Mesodermal cell (in vitro differentiated cells): ENCODE measurements at regions not wholly inside any gene's neighbourhood (a gene's known extent, or its start where the extent isn't known, plus 50 kb on each side); places are given as distances from the start of the nearest gene placed in this dataset.
A peak's percentile ranks its signal among the peaks of the same experiment; 100 is the strongest.

Experiments
- H3K27ac ChIP-seq: 2 replicates; pipeline ENCODE4 v1.7.0; 2013; ENCODE audit warnings: mild to moderate bottlenecking, low read depth, low read length, moderate library complexity; ENCODE audit not compliant: severe bottlenecking
- H3K36me3 ChIP-seq: 2 replicates; pipeline ENCODE4 v1.7.1; 2013; ENCODE audit warnings: mild to moderate bottlenecking, low read length, moderate library complexity; ENCODE audit not compliant: control insufficient read depth, insufficient read depth
- H3K4me1 ChIP-seq: one replicate; pipeline ENCODE4 v1.7.1; 2013; ENCODE audit warnings: mild to moderate bottlenecking, low read length; ENCODE audit not compliant: insufficient read depth, control insufficient read depth, poor library complexity, severe bottlenecking
- H3K4me3 ChIP-seq: 2 replicates; pipeline ENCODE4 v1.7.0; 2013; ENCODE audit warnings: low read length, control low read depth, mild to moderate bottlenecking; ENCODE audit not compliant: insufficient read depth, poor library complexity, severe bottlenecking; ENCODE audit errors: extremely low read depth
- H3K9me3 ChIP-seq: 2 replicates; pipeline ENCODE4 v1.7.1; 2013; ENCODE audit warnings: mild to moderate bottlenecking, low read length, moderate library complexity; ENCODE audit not compliant: control insufficient read depth
- WGBS, 2 experiments: methylation state at CpG; one replicate each; pipeline ENCODE4 v1.1.5; 2013; ENCODE audit warnings: missing lambda C conversion rate in 2 of 2; ENCODE audit not compliant: insufficient coverage in 2 of 2; 5-methylcytosine and 5-hydroxymethylcytosine counted together

- no peak overlapping the region for H3K27ac ChIP-seq
- H3K9me3 ChIP-seq: no peaks in the 10 kb centered on the region
- WGBS, 2 experiments: 90 to 92% methylated on average over 3 to 4 of the region's 4 CpGs
- H3K4me3 ChIP-seq: no peak overlapping the region
- H3K36me3 ChIP-seq: no peaks in the 10 kb centered on the region
- no peaks in the 10 kb centered on the region for H3K4me1 ChIP-seq
Observed at GRCh38 chr11:131232261-131232660, 138.2 kb upstream of the NTM start.

GRCh38 chr11:131234221-131234620 lies 136.2 kb upstream of the NTM start:
- 94 to 100% methylated on average over 1 to 14 of the region's 15 CpGs for WGBS, 2 experiments
- Histone ChIP-seq H3K9me3 (no peaks in the 10 kb centered on the region), H3K27ac (no peak overlapping the region), H3K4me1 (no peaks in the 10 kb centered on the region), H3K4me3 (no peak overlapping the region), H3K36me3 (no peaks in the 10 kb centered on the region)

- 84 to 89% methylated on average over 11 to 19 of the region's 20 CpGs for WGBS, 2 experiments
Observed at GRCh38 chr11:131235328-131236298, 134.8 kb upstream of the NTM start.

GRCh38 chr11:131240421-131240820 lies 130.0 kb upstream of the NTM start:
- Histone ChIP-seq H3K27ac (no peak overlapping the region), H3K36me3 (no peaks in the 10 kb centered on the region), H3K9me3 (no peaks in the 10 kb centered on the region), H3K4me1 (no peaks in the 10 kb centered on the region), H3K4me3 (no peak overlapping the region)
- WGBS, 2 experiments: 84 to 92% methylated on average over 5 of the region's 7 CpGs

More at GRCh38 chr11:131235328-131236298, 134.8 kb upstream of the NTM start:
- Histone ChIP-seq H3K36me3 (no peaks in the 10 kb centered on the region), H3K9me3 (no peaks in the 10 kb centered on the region), H3K27ac (no peak overlapping the region), H3K4me3 (no peak overlapping the region), H3K4me1 (no peaks in the 10 kb centered on the region)

GRCh38 chr11:131242476-131243000 lies 127.9 kb upstream of the NTM start:
- Histone ChIP-seq H3K4me1 (no peaks in the 10 kb centered on the region), H3K27ac (no peak overlapping the region), H3K4me3 (no peak overlapping the region), H3K9me3 (no peaks in the 10 kb centered on the region), H3K36me3 (no peaks in the 10 kb centered on the region)
- WGBS, 2 experiments: 78% methylated on average over 1 of the region's 1 CpG; no CpG with 5 or more reads in 1 of the 2 experiments

GRCh38 chr11:131246156-131246555 lies 124.3 kb upstream of the NTM start:
- H3K27ac ChIP-seq: no peak overlapping the region
- H3K36me3 ChIP-seq: no peaks in the 10 kb centered on the region

GRCh38 chr11:131246663-131247062 lies 123.8 kb upstream of the NTM start:
- H3K36me3 ChIP-seq: no peaks in the 10 kb centered on the region
- 18 to 19% methylated on average over 13 of the region's 15 CpGs for WGBS, 2 experiments
- no peak overlapping the region for H3K4me3 ChIP-seq
- H3K27ac ChIP-seq: no peak overlapping the region
- no peaks in the 10 kb centered on the region for H3K9me3 ChIP-seq
- no peaks in the 10 kb centered on the region for H3K4me1 ChIP-seq

More at GRCh38 chr11:131246156-131246555, 124.3 kb upstream of the NTM start:
- H3K4me3 ChIP-seq: no peak overlapping the region
- H3K4me1 ChIP-seq: no peaks in the 10 kb centered on the region
- no peaks in the 10 kb centered on the region for H3K9me3 ChIP-seq
- 0% methylated on average over 1 of the region's 3 CpGs; no CpG with 5 or more reads in 1 of the 2 experiments for WGBS, 2 experiments

GRCh38 chr11:131248588-131248987 lies 121.8 kb upstream of the NTM start:
- WGBS, 2 experiments: 90 to 100% methylated on average over 2 of the region's 2 CpGs
- Histone ChIP-seq H3K4me1 (peaks cover 6% of the 10 kb centered on the region), H3K27ac (no peak overlapping the region), H3K36me3 (no peaks in the 10 kb centered on the region), H3K9me3 (no peaks in the 10 kb centered on the region), H3K4me3 (no peak overlapping the region)

GRCh38 chr11:131253142-131253655 lies 117.2 kb upstream of the NTM start:
- Histone ChIP-seq H3K4me3 (no peak overlapping the region), H3K9me3 (no peaks in the 10 kb centered on the region)

GRCh38 chr11:131253656-131254151 lies 116.7 kb upstream of the NTM start:
- Histone ChIP-seq H3K9me3 (no peaks in the 10 kb centered on the region), H3K27ac (peak overlapping the region; percentile 11), H3K4me3 (no peak overlapping the region), H3K36me3 (no peaks in the 10 kb centered on the region), H3K4me1 (peaks cover 12% of the 10 kb centered on the region)
- WGBS, 2 experiments: 0 to 10% methylated on average over 2 to 3 of the region's 9 CpGs

More at GRCh38 chr11:131253142-131253655, 117.2 kb upstream of the NTM start:
- Histone ChIP-seq H3K4me1 (peaks cover 12% of the 10 kb centered on the region), H3K36me3 (no peaks in the 10 kb centered on the region), H3K27ac (no peak overlapping the region)
- 0 to 8% methylated on average over 2 to 3 of the region's 5 CpGs for WGBS, 2 experiments
